Activated T-helper 1 cell treated with anti-CD3 and anti-CD28 coated beads, Interleukin-12 subunit alpha, Interleukin-12 subunit beta, Interleukin-2, Interleukin-4 antibody, amounts not matched to agents 30 ng/mL and 10 ng/mL and 1 ng/mL, durations not matched to agents 14 hours and 24 hours and 36 hours (primary cell): ENCODE measurements at regions not wholly inside any gene's neighbourhood (a gene's known extent, or its start where the extent isn't known, plus 50 kb on each side); places are given as distances from the start of the nearest gene placed in this dataset.

Experiments used
- DNase-seq: peaks from one replicate; pipeline ENCODE4 v3.0.0; 2021; ENCODE audit warnings: low spot score
- H3K27ac Mint-ChIP-seq: one replicate; pipeline ENCODE4 v1.8.0; 2021; ENCODE audit warnings: mild to moderate bottlenecking, mixed read lengths
- H3K27me3 Mint-ChIP-seq: one replicate; pipeline ENCODE4 v1.8.0; 2022; ENCODE audit warnings: mild to moderate bottlenecking, moderate library complexity, mixed read lengths; ENCODE audit not compliant: insufficient read depth
- H3K36me3 Mint-ChIP-seq: one replicate; pipeline ENCODE4 v1.8.0; 2021; ENCODE audit warnings: low read depth, mixed read lengths
- H3K4me1 Mint-ChIP-seq: one replicate; pipeline ENCODE4 v1.8.0; 2021; ENCODE audit warnings: low read depth, mixed read lengths
- H3K4me3 Mint-ChIP-seq: one replicate; pipeline ENCODE4 v1.8.0; 2021; ENCODE audit warnings: mild to moderate bottlenecking, moderate library complexity, mixed read lengths
- H3K9me3 Mint-ChIP-seq: one replicate; pipeline ENCODE4 v1.8.0; 2021; ENCODE audit warnings: mixed read lengths
- intact Hi-C: fragments of 100-400 bp; cut with micrococcal nuclease; formaldehyde crosslinking; loops from one replicate; pipeline ENCODE4 v1.15.1; 2024

DNA sequence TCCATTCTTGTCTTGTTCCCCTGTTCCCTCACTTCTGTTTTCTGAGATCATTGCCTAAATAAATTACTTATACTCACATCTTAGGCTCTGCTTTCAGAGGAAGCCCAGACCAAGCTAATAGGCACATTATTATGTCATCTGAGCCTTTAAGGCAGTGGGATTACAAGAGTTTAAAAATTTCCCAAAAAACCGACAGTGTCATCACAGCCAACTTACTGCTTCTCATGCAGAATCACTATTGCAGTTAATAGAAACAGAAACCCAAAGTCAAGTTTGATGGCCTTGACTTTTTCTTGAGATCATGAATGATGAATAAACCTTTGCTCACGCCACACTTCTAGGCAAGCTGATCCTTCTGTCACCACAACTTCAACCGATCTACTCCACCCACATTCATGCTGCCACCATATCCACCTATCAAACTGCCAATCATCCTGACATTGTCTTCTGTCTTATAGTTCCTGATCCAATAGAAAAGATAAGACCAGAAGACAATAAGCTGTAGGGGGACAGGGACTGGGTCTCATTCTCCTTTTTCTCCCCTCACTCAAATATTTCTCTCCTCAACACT is 142.7 kb upstream of the CREB1 start:
- no peak for DNase-seq
- H3K4me3 Mint-ChIP-seq: no peak overlapping the region
- no peaks in the 10 kb centered on the region for H3K4me1 Mint-ChIP-seq
- no peaks in the 10 kb centered on the region for H3K36me3 Mint-ChIP-seq
- H3K27me3 Mint-ChIP-seq: no peaks in the 10 kb centered on the region
- no peak overlapping the region for H3K27ac Mint-ChIP-seq
- H3K9me3 Mint-ChIP-seq: peaks cover 18% of the 10 kb centered on the region
- intact Hi-C loops: no loop called here

DNA sequence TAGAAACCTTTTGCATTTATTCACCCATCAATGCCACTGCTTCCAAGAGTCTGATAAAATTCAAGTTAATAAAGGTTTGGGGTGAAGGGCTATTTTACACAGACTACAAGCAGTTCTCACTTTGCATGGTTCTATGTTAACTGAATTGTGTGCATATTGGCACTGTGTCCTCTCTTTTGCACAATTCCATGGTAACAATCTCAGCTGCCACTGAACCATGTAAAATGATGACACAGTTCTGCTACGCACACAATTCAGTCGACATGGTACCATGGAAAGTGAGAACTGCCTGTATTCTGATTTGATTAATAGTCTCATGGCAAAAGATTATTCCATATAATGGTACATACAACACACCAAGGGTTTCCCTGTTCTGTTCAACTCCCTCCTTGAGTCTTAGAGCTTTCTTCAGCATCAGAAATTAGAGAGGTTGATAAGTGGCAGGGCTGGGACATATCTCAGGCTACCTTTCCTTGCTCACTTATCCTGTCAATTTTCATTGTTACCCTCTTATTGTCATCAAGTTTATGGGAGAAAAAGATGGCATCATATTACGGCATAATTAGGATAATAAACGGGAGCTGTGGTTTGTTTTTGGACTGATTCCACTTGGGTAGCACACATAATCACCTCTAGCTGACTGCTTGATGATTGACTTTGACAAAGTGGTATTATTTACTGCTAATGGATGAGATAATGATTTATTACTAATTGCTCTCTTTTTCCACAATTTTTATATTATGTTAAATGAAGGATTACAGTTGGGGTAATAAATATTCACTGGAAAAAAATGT is 139.3 kb upstream of the CREB1 start:
- Mint-ChIP-seq H3K27me3 (no peaks in the 10 kb centered on the region), H3K27ac (no peak overlapping the region), H3K4me1 (no peaks in the 10 kb centered on the region), H3K36me3 (peaks cover 5% of the 10 kb centered on the region), H3K9me3 (peaks cover 6% of the 10 kb centered on the region), H3K4me3 (no peak overlapping the region)
- intact Hi-C loops: no loop called here
- no peak for DNase-seq

DNA sequence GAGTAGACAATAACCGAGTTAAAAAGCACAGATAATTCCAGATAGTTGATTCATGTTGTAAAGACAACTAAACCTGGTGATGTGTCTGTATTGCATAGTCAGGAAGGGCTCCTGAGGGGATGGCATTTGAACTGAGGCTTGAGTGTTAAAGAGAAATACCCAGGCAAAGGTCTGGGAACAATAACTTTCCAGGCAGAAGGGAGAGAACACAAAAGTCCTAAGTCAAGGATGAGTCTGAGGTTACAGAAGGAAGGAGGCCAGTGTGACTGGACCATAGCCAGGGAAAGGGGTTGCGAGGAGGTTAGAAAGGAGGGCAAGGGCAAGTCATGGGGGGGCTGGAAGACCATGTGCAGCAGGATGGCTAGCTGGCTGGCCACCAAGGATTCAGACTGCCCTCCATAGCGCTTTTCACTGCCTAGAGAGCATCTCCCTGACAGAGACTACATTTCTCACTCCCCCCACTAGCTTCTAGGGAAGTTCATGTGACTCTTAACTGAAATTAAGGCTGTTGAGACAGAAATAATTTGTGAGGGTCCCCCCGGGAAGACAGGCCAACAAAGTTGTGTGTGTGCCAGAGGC is 135.5 kb upstream of the CREB1 start:
- Mint-ChIP-seq H3K36me3 (peaks cover 6% of the 10 kb centered on the region), H3K27ac (no peak overlapping the region), H3K4me3 (no peak overlapping the region), H3K27me3 (no peaks in the 10 kb centered on the region), H3K4me1 (no peaks in the 10 kb centered on the region), H3K9me3 (peaks cover 7% of the 10 kb centered on the region)
- DNase-seq: no peak
- intact Hi-C loops: no loop called here

DNA sequence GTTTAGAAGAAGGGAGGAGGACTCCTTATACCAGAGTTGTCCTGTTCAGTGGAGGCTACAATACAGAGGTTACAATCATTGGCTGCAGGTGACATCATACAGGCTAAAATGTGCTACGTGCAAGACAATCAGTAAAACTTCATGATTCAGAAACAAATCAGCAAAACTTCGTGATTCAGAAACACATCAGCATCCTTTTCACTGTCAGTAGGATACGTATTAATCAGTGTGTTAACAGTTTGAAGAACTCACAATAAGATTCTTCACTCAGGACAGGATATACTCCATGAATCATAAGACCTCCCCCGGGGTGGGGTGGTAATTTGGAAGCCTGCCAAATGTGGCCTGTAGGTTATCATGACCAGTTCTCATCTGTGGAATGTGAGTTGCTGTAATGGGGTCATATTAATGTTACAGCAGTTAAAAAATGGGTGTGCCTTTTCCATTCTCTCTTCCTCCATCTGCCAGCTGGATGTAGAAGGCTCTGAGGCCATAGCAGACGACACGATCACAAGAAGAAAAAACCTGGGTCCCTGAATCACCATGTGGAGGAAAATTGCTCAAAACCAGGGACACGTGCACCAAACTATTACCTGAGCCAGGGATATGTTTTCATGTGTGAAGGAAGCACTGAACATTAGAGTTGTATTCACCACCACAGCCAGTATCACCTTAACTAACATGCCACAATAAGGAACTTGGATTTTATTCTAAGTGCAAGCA is 134.8 kb upstream of the CREB1 start:
- Mint-ChIP-seq H3K4me1 (no peaks in the 10 kb centered on the region), H3K4me3 (no peak overlapping the region), H3K36me3 (peaks cover 6% of the 10 kb centered on the region), H3K27ac (no peak overlapping the region), H3K27me3 (no peaks in the 10 kb centered on the region), H3K9me3 (peaks cover 7% of the 10 kb centered on the region)
- intact Hi-C loops: no loop called here
- no peak for DNase-seq

DNA sequence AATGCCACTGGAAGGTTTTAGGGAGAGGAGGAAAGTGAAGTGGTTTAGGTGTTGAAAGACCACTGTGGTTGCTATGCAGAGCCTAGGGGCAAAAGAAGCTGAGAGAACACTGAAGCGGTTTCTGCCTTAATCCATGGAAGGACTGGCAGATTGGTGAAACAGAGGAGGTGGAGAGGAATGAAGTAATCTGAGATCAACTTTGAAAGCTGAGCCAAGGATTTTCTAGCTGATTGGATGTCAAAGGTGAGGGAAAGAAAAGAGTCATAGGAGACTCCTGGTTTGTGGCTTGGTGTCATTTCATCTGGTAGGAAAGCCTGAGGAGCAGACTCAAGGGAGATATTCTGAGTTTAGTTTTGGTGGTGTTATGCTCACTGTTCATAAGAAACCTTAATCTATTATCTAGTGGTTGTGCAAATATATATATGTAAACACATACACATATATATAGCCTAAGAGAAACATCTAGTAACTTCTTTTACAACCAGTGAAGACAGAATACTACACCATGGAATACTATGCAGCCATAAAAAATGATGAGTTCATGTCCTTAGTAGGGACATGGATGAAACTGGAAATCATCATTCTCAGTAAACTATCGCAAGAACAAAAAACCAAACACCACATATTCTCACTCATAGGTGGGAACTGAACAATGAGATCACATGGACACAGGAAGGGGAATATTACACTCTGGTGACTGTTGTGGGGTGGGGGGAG is 134.1 kb upstream of the CREB1 start:
- no peak overlapping the region for H3K4me3 Mint-ChIP-seq
- no peak overlapping the region for H3K27ac Mint-ChIP-seq
- no peaks in the 10 kb centered on the region for H3K27me3 Mint-ChIP-seq
- intact Hi-C loops: no loop called here
- no peaks in the 10 kb centered on the region for H3K4me1 Mint-ChIP-seq
- H3K9me3 Mint-ChIP-seq: peaks cover 7% of the 10 kb centered on the region
- DNase-seq: no peak
- H3K36me3 Mint-ChIP-seq: peaks cover 6% of the 10 kb centered on the region

DNA sequence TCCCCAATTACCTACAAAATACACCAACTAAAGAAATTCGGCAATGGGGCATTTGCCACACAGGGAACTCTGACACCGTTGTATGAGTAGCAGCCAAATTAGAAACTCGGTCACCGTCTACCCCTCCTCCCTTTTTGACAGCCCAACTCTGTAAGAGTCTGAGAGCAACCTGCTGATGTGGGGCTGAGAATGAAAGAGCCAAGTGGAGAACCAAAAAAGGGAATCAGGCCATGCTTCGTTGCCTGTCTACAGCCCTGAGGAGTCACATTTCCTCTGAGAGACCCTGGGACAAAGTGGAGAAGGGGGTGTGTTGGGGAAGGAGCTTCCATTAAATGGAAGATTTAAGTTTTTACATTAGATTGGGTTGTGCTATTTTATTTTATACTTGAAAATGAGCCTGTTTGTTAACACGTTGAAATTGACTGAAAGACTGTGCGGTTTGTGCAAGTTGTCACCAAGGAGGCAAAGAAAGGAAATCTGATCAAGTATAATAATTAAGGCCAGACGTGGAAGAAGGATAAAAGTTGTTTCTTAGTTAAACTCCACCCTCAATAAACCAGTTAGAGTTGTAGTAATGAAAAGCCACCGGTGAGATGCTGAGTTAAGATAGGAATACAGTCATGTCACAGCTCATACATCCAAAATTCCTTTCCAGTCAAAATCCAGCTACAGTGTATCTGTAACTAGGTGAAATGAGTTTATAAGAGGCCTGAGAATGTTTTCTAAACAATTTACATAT is 131.7 kb upstream of the CREB1 start:
- Mint-ChIP-seq H3K36me3 (peaks cover 6% of the 10 kb centered on the region), H3K4me1 (no peaks in the 10 kb centered on the region), H3K9me3 (peaks cover 7% of the 10 kb centered on the region), H3K27me3 (no peaks in the 10 kb centered on the region), H3K4me3 (no peak overlapping the region), H3K27ac (no peak overlapping the region)
- DNase-seq: no peak
- intact Hi-C loops: no loop called here

DNA sequence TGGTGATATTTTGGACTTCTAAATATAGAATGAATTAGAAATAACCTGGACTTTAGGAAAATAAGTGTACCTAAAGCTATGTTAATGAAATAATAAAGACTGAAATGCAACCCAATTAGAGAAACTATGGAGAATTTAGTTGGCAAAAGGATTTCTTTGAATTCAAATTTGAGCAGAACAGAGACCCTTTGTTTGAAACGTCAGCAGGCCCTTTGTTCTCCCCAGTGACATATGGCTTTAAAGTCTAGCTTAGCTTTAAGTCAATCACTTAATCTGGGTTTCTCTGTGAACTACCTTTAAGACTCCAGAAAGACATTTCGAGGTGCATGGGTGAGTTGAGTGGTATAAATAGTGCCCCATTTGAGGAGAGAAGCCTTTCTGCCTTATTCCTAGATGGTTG is 130.5 kb upstream of the CREB1 start:
- no peak overlapping the region for H3K4me3 Mint-ChIP-seq
- no peak for DNase-seq
- intact Hi-C loops: no loop called here
- no peaks in the 10 kb centered on the region for H3K27me3 Mint-ChIP-seq
- H3K4me1 Mint-ChIP-seq: no peaks in the 10 kb centered on the region
- peaks cover 6% of the 10 kb centered on the region for H3K36me3 Mint-ChIP-seq
- peaks cover 7% of the 10 kb centered on the region for H3K9me3 Mint-ChIP-seq
- no peak overlapping the region for H3K27ac Mint-ChIP-seq

DNA sequence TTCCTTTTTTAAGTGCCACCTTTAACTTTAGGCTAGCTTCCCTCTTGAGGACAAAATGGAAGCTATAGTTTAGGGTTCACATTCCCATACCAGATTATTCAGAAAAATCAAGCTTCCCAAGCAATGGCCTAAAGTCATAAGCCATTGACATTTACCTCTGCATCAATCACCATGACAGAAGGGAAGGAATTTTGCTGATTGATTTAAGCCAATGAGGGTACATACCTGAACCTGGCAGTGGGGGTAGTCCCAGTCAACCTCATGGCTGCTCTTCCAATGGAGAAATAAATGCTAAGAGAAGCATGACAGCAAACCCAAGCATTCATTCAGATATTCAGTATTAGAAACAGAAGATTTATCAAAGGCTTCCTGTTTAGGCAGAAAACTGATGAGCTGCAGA is 128.4 kb upstream of the CREB1 start:
- no peaks in the 10 kb centered on the region for H3K4me1 Mint-ChIP-seq
- intact Hi-C loops: no loop called here

DNA sequence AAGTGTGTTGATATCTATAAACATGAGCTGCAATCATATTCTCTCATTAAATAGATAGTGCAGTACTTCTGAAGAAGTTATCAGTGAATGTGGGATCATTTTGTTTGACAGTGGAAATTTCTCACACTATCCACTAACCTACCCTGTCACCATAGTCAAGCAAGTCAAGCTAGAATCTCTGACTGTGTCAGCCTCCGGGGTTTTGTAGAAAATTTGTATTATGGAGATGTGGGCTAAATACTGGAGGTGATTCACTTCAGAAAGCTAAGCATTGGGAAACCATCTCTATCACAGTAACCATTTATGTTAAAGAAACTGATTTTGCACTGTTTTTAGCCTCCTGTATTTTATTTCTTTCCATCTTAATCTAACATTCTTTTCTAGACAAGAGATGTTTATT is 126.6 kb upstream of the CREB1 start:
- Mint-ChIP-seq H3K9me3 (peaks cover 9% of the 10 kb centered on the region), H3K27ac (no peak overlapping the region), H3K36me3 (peaks cover 2% of the 10 kb centered on the region), H3K4me1 (no peaks in the 10 kb centered on the region), H3K27me3 (no peaks in the 10 kb centered on the region), H3K4me3 (no peak overlapping the region)
- intact Hi-C loops: no loop called here
- no peak for DNase-seq

More for the DNA sequence above, 128.4 kb upstream of the CREB1 start:
- Mint-ChIP-seq H3K4me3 (no peak overlapping the region), H3K36me3 (no peaks in the 10 kb centered on the region), H3K9me3 (peaks cover 7% of the 10 kb centered on the region), H3K27ac (no peak overlapping the region), H3K27me3 (no peaks in the 10 kb centered on the region)
- no peak for DNase-seq

DNA sequence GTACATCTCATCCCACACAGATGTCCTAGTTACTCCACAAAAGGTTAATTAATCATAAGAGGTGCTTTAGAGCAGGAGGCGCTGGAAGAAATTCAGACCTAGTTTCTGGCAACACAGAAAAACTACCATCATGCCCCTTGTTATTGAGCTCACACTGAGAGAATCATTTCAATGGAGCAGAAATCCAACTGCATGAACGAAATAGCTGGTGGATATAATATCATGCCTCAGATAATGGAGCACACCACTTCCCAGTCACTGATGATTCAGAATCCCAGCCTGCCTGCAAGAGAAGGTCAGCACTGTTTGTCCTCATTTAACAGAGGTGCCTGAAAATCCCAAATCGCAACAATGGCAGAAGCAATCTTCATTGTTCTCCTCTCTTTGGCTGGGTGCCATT is 125.8 kb upstream of the CREB1 start:
- no peak overlapping the region for H3K27ac Mint-ChIP-seq
- H3K4me1 Mint-ChIP-seq: no peaks in the 10 kb centered on the region
- no peak overlapping the region for H3K4me3 Mint-ChIP-seq
- peaks cover 2% of the 10 kb centered on the region for H3K36me3 Mint-ChIP-seq
- intact Hi-C loops: no loop called here
- H3K9me3 Mint-ChIP-seq: peaks cover 9% of the 10 kb centered on the region
- no peak for DNase-seq
- no peaks in the 10 kb centered on the region for H3K27me3 Mint-ChIP-seq

DNA sequence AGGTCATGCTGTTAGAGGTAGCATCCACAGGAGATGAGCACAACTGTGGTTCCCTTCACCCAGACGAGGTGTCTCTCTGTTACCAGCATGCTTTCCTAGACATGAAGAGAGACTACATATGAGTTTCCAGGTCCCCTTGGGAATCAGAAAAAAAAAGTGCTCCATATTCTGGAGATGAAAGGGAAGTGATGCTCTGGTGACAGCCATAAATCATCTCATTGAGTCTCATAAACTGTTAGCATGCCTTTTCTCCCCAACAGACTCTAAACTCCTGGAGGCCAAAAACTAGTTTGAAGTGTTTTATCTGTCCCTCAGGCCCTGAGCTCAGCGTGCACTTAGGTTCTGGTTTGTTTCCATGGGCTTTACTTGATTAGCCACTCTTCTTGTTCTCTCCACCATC is 124.6 kb upstream of the CREB1 start:
- Mint-ChIP-seq H3K4me1 (no peaks in the 10 kb centered on the region), H3K9me3 (peaks cover 9% of the 10 kb centered on the region), H3K4me3 (no peak overlapping the region), H3K27me3 (no peaks in the 10 kb centered on the region), H3K27ac (no peak overlapping the region), H3K36me3 (peaks cover 2% of the 10 kb centered on the region)
- intact Hi-C loops: no loop called here
- no peak for DNase-seq

DNA sequence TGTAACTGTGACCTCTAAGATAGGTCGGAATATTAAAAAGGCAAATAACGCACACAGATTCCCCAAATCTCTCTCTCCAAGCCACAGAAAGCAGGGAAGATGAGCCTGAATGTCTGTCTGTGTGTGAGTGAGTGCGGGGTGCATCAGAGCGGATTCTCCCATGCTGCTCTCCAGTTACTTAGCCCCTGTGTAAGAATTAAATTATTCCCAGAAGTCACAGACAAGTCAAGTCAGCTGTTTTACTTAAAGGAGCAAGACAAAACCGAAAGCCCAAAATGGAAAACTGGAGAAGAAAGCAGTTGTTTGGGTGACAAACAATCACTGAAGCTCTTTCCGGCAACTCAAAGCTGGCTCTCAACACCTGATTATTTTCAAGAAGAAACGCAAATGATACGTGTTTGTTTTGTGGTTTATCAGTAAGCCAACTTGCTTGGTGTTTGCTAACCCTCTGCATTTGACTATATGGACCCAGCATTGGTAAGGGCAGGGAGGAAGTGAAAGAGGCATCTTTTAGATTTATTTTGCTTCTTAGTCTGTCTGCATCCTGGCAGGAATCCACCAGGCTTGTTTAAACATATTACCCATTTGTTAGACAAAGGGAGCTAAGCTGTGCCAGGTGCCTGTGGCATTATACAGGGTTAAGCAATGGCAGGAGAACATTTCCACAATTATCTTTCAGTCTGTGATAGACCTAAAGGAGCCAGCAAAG is 121.5 kb upstream of the CREB1 start:
- H3K4me1 Mint-ChIP-seq: peaks cover 6% of the 10 kb centered on the region
- intact Hi-C loops: no loop called here

More for the DNA sequence above, 121.5 kb upstream of the CREB1 start:
- no peak for DNase-seq
- H3K27me3 Mint-ChIP-seq: no peaks in the 10 kb centered on the region
- no peak overlapping the region for H3K27ac Mint-ChIP-seq
- no peak overlapping the region for H3K4me3 Mint-ChIP-seq
- peaks cover 9% of the 10 kb centered on the region for H3K9me3 Mint-ChIP-seq
- peaks cover 2% of the 10 kb centered on the region for H3K36me3 Mint-ChIP-seq
